ENCODE measurements at regions not wholly inside any gene's neighbourhood (a gene's known extent, or its start where the extent isn't known, plus 50 kb on each side); places are given as distances from the start of the nearest gene placed in this dataset.
A peak's percentile ranks its signal among the peaks of the same experiment; 100 is the strongest.

- FAIRE-seq: peak; percentile 82
- no peak overlapping the region for H3K9ac ChIP-seq (ENCODE audit: control insufficient read depth, extremely low read depth, insufficient read depth, low read length)
- H3K9me1 ChIP-seq (ENCODE audit: control insufficient read depth, extremely low read depth, insufficient read depth, low read length): no peaks in the 10 kb centered on the region
- no peaks in the 10 kb centered on the region for H3K79me2 ChIP-seq (ENCODE audit: control insufficient read depth, insufficient read depth, low read length)
- H3K27ac ChIP-seq (ENCODE audit: control insufficient read depth, insufficient read depth, low read length): peak overlapping the region; percentile 46
- no peak for TF ChIP-seq EZH2 (IDR thresholded peaks at IDR 0.05; ENCODE audit: low read length)
- no peak for TF ChIP-seq CTCF (optimal IDR thresholded peaks at IDR 0.05 in 1 of 3, IDR thresholded peaks at IDR 0.05 in 1 of 3, conservative IDR thresholded peaks at IDR 0.05 in 1 of 3; ENCODE audit: extremely low read depth in 1 of 3, insufficient read depth in 2 of 3, low read length in 3 of 3)
- H3K4me3 ChIP-seq (ENCODE audit: control insufficient read depth in 2 of 3, extremely low read depth in 1 of 3, insufficient read depth in 2 of 3, low read depth in 1 of 3, low read length in 3 of 3): no peak overlapping the region
- no peaks in the 10 kb centered on the region for H3K4me1 ChIP-seq (ENCODE audit: control insufficient read depth, extremely low read depth, insufficient read depth, low read length)
- H2AFZ ChIP-seq (ENCODE audit: control insufficient read depth, low read length): no peak overlapping the region
- no peaks in the 10 kb centered on the region for H3K27me3 ChIP-seq (ENCODE audit: control insufficient read depth, extremely low read depth, insufficient read depth, low read length)
- dilution Hi-C loops (cut with MboI; ENCODE audit: extremely low pct_ligation_motif_present, low sequenced_read_pairs): no loop called here
- DNase-seq (ENCODE audit: low read depth, low spot score): peak; percentile 35
- no peaks in the 10 kb centered on the region for H4K20me1 ChIP-seq (ENCODE audit: control insufficient read depth, extremely low read depth, insufficient read depth, low read length)
- H3K9me3 ChIP-seq (ENCODE audit: control insufficient read depth, low read depth, low read length): no peaks in the 10 kb centered on the region
- H3K36me3 ChIP-seq (ENCODE audit: control insufficient read depth in 2 of 2, extremely low read depth in 1 of 2, insufficient read depth in 2 of 2, low read length in 2 of 2): no peaks in the 10 kb centered on the region
- no peak overlapping the region for H3K4me2 ChIP-seq (ENCODE audit: control insufficient read depth, extremely low read depth, insufficient read depth, low read depth, low read length)
Observed at GRCh38 chr4:11669156-11669555, 240.5 kb upstream of the HS3ST1 start.

GRCh38 chr4:11663114-11663513, 234.4 kb upstream of the HS3ST1 start:
- Histone ChIP-seq H3K4me2 (ENCODE audit: control insufficient read depth, extremely low read depth, insufficient read depth, low read depth, low read length) (no peak overlapping the region), H2AFZ (ENCODE audit: control insufficient read depth, low read length) (no peak overlapping the region), H3K27me3 (ENCODE audit: control insufficient read depth, extremely low read depth, insufficient read depth, low read length) (no peaks in the 10 kb centered on the region), H3K79me2 (ENCODE audit: control insufficient read depth, insufficient read depth, low read length) (no peaks in the 10 kb centered on the region), H4K20me1 (ENCODE audit: control insufficient read depth, extremely low read depth, insufficient read depth, low read length) (no peaks in the 10 kb centered on the region), H3K4me1 (ENCODE audit: control insufficient read depth, extremely low read depth, insufficient read depth, low read length) (no peaks in the 10 kb centered on the region), H3K27ac (ENCODE audit: control insufficient read depth, insufficient read depth, low read length) (no peak overlapping the region), H3K4me3 (ENCODE audit: control insufficient read depth in 2 of 3, extremely low read depth in 1 of 3, insufficient read depth in 2 of 3, low read depth in 1 of 3, low read length in 3 of 3) (no peak overlapping the region), H3K9ac (ENCODE audit: control insufficient read depth, extremely low read depth, insufficient read depth, low read length) (no peak overlapping the region), H3K36me3 (ENCODE audit: control insufficient read depth in 2 of 2, extremely low read depth in 1 of 2, insufficient read depth in 2 of 2, low read length in 2 of 2) (no peaks in the 10 kb centered on the region), H3K9me3 (ENCODE audit: control insufficient read depth, low read depth, low read length) (no peaks in the 10 kb centered on the region), H3K9me1 (ENCODE audit: control insufficient read depth, extremely low read depth, insufficient read depth, low read length) (no peaks in the 10 kb centered on the region)
- TF ChIP-seq EZH2 (IDR thresholded peaks at IDR 0.05; ENCODE audit: low read length): no peak
- DNase-seq (ENCODE audit: low read depth, low spot score) (no peak), FAIRE-seq (no peak)
- dilution Hi-C loops (cut with MboI; ENCODE audit: extremely low pct_ligation_motif_present, low sequenced_read_pairs): no loop called here

All from keratinocyte (primary cell).